Eye (tissue), 1 donor: ENCODE measurements at regions not wholly inside any gene's neighbourhood (a gene's known extent, or its start where the extent isn't known, plus 50 kb on each side); places are given as distances from the start of the nearest gene placed in this dataset.
"Not testable (repeated sequence)": the region's sequence is repeated elsewhere in the genome, so short reads cannot be mapped to it uniquely, and the experiment has no call there.

ENCODE experiments used
- DNase-seq: peaks from one replicate; pipeline ENCODE4 v3.0.0-alpha.2; 2015

GRCh38 chr16:85222155-85222863, 110.0 kb upstream of the CIBAR2 start:
- peak; percentile 95 for DNase-seq

GRCh38 chr16:85225257-85225656, 113.0 kb upstream of the CIBAR2 start:
- DNase-seq: no peak

DNA sequence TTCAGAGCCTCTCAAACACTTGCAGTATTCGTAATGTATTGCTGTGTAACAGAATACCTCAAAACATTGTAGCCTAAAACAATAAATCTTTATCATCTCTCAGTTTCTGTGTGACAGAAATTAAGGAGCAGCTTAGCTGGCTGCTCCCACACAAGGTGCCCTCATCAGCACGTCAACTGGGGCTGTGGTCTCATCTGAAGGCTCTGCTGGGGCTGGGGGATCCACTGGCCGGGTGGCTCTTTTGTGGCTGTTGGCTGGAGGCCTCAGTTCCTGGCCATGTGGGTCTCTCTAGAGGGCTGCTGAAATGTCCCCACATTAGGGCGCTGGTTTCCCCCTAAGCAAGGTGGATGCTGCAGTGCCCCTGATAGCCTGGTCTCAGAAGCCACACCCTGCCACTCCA, 113.4 kb upstream of the CIBAR2 start:
- no peak for DNase-seq

GRCh38 chr16:85227084-85227945, 115.0 kb upstream of the CIBAR2 start:
- DNase-seq: peak; percentile 61

DNA sequence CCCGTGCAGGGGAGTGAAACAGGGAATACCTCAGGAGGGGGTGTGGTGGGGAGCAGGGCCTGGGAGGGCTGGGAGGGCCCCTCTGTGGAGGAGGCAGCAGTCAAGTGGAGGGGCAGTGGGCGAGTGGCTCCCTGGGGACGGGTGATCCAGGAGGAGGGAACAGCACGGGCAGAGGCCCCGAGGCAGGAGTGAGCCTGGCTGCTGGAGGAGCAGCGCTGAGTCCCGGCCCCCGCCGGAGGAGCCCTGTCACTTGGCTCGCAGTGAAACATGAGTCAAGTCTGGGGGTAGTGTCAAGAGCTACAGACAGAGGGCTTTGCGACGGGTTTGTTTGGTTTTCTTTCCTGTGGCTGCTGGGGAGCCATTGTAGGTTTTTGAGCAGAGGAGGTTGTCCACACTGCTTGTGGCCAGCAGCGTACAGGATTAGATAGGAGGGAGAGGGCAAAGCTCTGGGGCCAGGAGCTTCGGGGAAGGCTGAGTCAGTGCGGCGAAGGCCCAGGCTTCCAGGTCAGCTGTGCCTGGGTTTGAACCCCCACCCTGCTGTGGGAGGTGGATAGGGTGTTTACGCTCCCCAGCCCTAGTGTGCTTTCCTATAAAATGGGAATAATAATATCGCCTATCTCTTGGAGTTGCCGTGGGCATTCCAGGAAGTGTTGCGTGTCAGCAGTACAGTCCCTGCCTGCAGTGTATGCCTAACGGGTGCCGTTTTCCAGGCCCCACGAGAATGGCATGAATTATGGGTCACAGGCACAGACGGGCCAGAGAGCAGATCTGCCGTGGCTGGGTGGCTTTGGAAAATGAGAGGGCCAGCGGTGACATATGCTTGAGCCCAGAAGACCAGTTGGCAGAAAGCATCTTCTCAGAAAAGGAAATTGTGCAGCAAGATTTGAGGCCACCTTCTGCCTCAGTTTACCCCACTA, 115.9 kb upstream of the CIBAR2 start:
- peak; percentile 64 for DNase-seq

DNA sequence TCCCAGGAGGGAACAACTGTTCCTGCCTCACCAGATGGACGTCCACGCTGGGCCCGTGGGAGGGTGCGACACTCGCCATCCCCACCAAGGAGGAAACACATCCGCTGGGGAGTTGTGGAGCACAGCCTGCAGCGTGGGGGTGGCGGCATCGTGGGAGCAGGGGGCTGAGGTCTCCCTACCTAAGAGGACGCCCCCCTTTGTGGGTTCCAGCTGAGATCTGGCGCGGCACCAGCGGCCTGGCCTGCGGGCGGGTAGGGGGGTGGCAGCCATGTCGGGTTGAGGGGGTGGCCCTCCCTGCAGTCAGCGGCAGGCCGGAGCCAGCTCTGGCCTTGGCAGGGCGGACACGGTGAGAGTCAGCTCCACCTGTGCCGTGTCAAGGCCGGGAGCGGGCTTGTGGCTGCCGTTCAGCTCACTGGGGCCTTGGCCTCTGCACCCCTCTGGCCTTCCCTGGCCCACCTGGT, 116.7 kb upstream of the CIBAR2 start:
- no peak for DNase-seq

DNA sequence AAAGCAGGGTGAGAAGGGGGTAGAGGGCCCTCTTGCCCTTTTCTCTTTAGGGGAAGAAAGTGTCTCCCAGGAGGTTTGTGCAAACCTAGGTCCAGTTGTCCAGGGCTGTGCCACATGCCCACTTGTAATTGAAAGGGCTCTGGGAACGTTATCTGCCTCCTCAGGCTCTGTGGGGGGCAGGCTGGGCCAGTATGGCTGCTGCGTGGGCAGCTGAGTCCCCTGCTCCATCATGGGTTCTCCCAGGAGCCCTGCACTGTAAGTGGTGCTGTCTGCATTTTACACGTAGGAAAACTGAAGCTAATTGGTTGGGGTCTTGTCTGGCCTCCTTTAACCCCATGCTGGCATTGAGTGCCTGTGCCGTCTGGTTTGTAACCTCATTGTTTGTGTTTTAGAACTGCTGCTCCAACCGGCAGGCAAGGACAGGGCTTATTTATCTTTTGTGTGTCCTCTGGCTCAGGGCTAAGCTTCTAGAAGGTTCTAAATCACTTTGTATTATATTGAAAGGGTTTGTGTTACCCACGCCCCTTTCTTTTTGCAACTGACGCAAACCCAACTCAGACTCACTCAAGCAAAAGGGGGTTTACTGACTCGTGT, 117.7 kb upstream of the CIBAR2 start:
- peak; percentile 80 for DNase-seq

DNA sequence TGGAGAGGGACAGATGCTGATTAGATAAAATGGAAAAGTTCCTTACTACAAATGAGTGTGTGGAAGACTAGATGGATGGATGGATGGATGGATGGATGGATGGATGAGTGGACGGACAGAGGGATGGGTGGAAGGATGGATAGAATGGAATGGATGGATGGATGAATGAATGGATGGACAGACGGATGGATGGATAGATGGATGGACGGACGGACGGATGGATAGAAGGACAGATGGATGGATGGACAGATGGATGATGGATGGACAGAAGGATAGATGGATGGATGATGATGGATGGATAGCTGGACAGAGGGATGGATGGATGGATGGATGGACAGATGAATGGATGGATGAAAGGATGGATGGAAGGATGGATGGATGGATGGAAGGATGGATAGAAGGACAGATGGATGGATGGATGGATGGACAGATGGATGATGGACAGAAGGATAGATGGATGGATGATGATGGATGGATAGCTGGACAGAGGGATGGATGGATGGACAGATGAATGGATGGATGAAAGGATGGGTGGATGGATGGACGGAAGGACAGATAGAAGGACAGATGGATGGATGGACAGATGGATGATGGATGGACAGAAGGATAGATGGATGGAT, 118.6 kb upstream of the CIBAR2 start:
- DNase-seq: not testable (repeated sequence)

- DNase-seq: no peak
Observed at GRCh38 chr16:85231959-85232358, 119.7 kb upstream of the CIBAR2 start.

GRCh38 chr16:85232369-85233142, 120.3 kb upstream of the CIBAR2 start:
- DNase-seq: no peak

DNA sequence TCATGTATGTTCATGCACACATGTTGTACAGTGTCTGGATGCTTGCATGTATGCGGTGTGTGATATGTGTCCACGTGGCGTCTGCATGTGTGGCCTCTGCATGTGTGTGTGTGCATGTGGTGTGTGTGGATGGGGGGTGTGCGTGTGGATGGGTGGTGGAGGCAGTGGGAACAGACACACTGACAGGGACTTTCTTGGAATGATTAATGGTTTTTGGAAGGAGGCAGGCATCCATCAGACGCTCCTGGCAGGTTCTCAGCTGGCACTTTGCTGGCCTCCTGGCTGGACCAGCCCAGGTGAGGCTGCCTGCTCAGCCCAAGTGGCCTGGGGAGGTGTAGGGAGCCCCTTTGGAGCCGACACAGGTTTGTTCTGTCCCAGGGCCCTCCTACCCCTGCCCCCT, 121.2 kb upstream of the CIBAR2 start:
- DNase-seq: no peak

DNA sequence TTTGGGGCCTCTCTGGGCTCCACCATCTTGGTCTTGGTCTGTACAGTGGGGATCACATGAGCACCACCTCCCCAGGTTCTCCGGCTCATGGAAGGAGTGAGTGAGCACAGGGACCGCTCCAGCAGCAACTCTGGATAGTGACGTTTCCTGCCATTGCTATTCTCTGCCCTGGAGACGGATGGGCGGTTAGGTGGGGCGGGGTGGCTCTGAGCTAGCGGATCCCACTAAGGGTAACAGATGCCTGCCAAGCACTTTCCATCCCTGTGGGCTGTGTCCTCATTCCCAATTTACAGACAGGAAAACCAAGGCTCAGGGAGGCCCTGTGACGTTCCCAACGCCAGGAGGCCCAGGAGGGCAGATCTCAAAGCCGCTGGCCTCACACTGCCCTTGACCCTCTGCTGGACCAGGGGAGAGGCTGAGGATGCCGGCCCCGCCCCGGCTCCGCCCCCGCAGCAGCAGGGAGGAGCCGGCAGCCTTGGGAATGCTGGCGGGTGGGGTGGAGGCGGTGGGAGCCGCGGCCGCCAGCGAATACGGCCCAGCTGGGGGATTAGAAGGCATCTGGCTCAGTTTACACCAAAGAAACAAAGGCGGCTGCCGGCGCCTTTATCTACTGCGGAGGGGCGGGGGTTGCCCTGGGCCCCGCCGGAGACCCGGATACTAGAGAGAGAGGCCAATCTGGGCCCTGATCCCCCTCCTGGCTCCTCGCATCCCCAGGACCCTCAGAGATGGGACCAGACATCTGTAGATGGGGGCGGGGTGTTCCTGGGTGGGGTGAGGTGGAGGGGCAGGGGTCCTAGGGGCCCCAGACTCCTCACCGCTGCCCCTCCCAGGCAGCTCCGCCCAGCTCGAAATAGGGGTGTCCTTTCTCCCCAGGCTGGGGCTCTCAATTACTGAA, 122.3 kb upstream of the CIBAR2 start:
- DNase-seq: peak; percentile 96

DNA sequence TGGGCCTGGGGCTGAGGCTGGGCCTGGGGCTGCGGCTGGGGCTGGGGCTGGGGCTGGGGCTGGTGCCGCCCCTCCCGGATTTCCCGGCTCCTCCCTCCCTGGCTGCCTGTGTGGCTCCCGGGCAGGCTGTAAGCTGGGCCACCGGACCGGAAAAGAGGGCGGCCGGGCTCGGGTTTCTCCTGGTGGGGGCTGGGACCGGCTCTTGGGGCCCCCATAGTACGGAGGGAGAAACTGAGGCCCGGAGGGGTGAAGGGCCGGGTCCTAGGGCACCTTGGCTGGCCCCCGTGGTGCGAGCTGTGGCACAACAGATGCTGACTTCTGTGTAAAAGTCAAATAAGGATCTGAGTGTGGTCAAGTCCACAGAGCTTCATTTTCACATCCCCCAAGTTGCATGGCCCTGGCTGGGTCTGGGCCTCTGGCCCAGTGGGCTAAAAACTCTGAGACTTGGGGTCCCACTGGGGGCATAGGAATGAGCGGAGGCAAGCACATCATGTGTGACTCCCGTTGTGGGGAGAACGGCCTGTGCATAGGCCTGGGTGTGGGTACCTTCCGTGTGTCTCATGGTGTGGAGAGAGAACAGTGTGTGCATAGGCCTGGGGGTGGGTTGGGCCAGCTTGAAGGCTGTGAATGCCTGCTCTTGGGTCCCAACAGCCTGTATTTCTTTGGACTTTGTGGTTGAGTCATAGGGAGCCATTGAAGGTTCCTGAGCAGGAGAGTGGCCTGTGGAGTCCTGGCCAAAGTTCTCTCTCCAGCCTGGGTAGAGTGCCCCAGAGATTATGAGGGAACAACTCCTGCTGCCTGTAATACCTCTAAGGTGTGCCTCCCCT, 123.9 kb upstream of the CIBAR2 start:
- no peak for DNase-seq

GRCh38 chr16:85236818-85237150, 124.5 kb upstream of the CIBAR2 start:
- no peak for DNase-seq

DNA sequence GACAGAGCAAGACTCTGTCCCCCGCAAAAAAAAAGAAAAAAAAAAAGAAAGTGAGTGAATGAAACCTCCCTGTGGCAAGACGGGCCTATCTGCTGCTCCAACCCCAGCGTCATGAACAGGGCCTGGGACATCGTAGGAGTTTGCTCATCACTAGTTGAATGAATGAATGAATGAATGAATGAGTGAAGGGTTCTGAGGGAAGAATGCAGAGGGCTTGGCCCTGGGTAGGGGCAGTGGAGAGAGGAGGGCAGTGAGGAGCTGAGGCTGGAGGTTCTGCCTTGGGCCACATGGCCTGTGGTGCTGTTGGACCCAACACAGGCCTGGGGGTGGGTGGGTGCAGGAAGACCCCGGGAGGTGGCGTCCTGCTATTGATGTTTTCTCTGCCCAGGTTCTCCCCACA, 125.5 kb upstream of the CIBAR2 start:
- DNase-seq: no peak

- DNase-seq: peak; percentile 82
Observed at GRCh38 chr16:85238233-85238647, 126.0 kb upstream of the CIBAR2 start.

DNA sequence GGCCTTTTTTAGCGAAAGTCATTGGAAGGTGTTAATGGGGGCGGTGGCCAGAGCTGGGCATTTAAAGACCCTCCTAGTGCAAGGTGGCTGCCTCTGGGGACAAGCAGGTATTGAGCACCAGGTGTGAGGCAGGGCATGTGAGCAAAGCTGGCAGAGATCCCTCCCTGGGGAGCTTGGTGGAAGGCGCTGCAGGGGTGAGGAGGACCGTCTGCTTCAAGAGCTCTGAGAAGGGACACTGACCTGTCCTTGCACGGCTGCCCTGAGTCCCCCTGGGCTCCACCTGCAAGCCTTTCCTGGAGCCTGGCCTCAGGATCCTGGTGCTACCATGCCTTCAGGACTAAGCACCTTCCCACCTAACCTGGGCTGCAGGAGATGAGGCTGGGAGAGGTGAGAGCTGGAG, 127.0 kb upstream of the CIBAR2 start:
- DNase-seq: no peak

DNA sequence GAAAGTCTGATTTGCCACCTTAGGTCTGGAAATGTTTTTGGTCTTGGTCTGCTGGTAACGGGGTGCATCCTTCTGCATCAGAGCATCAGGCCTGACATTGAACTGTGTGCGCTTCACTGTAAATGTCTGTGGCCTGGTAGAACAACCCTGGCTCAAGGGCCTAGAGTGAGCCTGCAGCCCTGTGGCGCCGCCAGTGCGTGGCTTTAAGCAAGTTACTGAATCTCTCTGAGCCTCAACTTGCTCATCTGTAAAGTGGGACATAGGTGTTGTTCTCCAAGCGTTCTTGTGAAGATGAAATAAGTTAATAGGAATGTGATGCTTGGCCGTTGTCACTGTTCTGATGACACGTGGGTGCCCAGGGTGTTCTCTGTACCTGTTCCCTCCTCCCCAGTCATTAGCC, 127.6 kb upstream of the CIBAR2 start:
- no peak for DNase-seq
